ENCODE measurements at regions not wholly inside any gene's neighbourhood (a gene's known extent, or its start where the extent isn't known, plus 50 kb on each side); places are given as distances from the start of the nearest gene placed in this dataset.

DNA sequence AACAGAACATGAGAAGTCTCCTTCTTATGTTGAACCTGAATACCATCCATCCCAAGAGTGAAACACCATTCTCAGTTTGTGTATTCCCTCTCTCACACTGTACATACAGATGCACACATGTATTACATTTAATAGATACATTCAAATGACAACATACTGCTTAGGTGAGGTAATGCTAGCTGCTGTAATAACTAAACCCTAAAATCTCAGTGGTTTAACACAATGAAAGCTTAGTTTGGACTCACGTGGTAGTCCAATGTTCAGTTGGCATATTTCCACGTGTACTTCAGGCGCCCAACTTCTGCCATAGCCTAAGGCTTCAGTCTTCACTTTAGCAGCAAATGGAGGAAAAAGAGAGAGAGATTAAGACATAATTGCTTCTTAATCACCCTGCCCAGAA lies 351.1 kb upstream of the PMFBP1 start:
- Mint-ChIP-seq H3K27ac (ENCODE audit: unreplicated experiment) (no peak overlapping the region), H3K9me3 (peaks cover 19% of the 10 kb centered on the region), H3K27me3 (ENCODE audit: low read depth) (no peaks in the 10 kb centered on the region), H3K4me3 (no peak overlapping the region), H3K4me1 (no peaks in the 10 kb centered on the region), H3K36me3 (ENCODE audit: low read depth) (peaks cover 45% of the 10 kb centered on the region)
- TF ChIP-seq, protein P1, sequence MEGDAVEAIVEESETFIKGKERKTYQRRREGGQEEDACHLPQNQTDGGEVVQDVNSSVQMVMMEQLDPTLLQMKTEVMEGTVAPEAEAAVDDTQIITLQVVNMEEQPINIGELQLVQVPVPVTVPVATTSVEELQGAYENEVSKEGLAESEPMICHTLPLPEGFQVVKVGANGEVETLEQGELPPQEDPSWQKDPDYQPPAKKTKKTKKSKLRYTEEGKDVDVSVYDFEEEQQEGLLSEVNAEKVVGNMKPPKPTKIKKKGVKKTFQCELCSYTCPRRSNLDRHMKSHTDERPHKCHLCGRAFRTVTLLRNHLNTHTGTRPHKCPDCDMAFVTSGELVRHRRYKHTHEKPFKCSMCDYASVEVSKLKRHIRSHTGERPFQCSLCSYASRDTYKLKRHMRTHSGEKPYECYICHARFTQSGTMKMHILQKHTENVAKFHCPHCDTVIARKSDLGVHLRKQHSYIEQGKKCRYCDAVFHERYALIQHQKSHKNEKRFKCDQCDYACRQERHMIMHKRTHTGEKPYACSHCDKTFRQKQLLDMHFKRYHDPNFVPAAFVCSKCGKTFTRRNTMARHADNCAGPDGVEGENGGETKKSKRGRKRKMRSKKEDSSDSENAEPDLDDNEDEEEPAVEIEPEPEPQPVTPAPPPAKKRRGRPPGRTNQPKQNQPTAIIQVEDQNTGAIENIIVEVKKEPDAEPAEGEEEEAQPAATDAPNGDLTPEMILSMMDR (conservative IDR thresholded peaks at IDR 0.05), result no peak
- no peak for DNase-seq (ENCODE audit: low read depth, low spot score)

DNA sequence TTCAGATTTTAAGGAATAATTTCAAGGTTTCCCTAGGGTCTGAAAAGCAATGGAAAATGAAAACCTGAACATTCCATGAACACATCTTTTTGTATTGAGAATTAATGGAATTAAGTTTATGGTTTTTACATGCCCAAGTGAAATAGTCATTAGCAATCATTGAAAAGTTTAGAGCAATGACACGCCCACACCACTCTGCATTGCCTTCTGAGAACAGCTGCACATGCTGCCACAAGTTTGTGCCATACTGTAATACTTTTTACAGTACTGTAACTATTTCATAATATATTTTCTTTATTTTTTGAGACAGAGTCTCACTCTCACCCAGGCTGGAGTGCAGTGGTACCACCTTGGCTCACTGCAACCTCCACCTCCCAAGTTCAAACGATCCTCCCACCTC lies 345.2 kb upstream of the PMFBP1 start:
- no peaks in the 10 kb centered on the region for H3K27me3 Mint-ChIP-seq (ENCODE audit: low read depth)
- H3K4me3 Mint-ChIP-seq, result no peak overlapping the region
- H3K4me1 Mint-ChIP-seq, result no peaks in the 10 kb centered on the region
- TF ChIP-seq, protein P1 (conservative IDR thresholded peaks at IDR 0.05), result no peak
- no peak for DNase-seq (ENCODE audit: low read depth, low spot score)
- peaks cover 37% of the 10 kb centered on the region for H3K36me3 Mint-ChIP-seq (ENCODE audit: low read depth)
- H3K27ac Mint-ChIP-seq (ENCODE audit: unreplicated experiment), result no peak overlapping the region
- H3K9me3 Mint-ChIP-seq, result peaks cover 10% of the 10 kb centered on the region

DNA sequence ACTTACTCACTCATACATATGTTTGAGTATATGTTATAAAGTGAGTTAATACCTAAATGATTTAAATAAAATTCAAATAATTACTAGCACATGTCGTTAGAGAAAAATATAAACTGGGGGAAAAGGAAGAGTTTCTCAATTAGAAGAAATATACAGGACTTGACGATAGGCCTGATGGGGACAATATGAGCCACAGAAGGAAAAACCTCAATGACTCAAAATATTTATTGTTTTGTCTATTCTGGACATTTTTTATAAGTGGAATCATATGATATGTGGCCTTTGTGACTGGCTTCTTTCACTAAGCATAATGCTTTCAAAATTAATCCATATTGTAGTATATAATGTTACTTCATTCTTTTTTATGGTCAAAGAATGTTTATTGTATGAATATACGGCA lies 339.2 kb upstream of the PMFBP1 start:
- Mint-ChIP-seq H3K27ac (ENCODE audit: unreplicated experiment) (no peak overlapping the region), H3K27me3 (ENCODE audit: low read depth) (no peaks in the 10 kb centered on the region), H3K4me1 (no peaks in the 10 kb centered on the region), H3K4me3 (no peak overlapping the region), H3K9me3 (no peaks in the 10 kb centered on the region), H3K36me3 (ENCODE audit: low read depth) (peaks cover 26% of the 10 kb centered on the region)
- DNase-seq (ENCODE audit: low read depth, low spot score), result no peak
- TF ChIP-seq, protein P1 (conservative IDR thresholded peaks at IDR 0.05), result no peak

DNA sequence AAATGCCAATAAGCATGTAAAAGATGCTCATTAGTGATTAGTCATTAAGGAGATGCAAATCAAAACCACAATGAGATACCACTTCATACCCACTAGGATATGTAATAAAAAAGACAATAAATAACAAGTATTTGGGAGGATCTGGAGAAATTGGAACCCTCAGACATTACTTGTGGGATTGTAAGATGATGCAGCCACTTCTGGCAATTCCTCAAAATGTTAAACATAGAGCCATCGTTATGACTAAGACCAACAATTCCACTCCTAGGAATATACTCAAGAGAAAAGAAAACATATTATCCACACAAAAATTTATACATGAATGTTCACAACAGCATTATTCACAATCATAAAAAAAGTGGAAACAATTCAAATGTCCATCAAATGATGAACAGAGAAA lies 336.2 kb upstream of the PMFBP1 start:
- Mint-ChIP-seq H3K4me1 (peaks cover 6% of the 10 kb centered on the region), H3K27me3 (ENCODE audit: low read depth) (no peaks in the 10 kb centered on the region), H3K9me3 (no peaks in the 10 kb centered on the region), H3K4me3 (no peak overlapping the region), H3K27ac (ENCODE audit: unreplicated experiment) (no peak overlapping the region), H3K36me3 (ENCODE audit: low read depth) (peaks cover 17% of the 10 kb centered on the region)
- DNase-seq (ENCODE audit: low read depth, low spot score), result no peak
- TF ChIP-seq, protein P1 (conservative IDR thresholded peaks at IDR 0.05), result no peak

DNA sequence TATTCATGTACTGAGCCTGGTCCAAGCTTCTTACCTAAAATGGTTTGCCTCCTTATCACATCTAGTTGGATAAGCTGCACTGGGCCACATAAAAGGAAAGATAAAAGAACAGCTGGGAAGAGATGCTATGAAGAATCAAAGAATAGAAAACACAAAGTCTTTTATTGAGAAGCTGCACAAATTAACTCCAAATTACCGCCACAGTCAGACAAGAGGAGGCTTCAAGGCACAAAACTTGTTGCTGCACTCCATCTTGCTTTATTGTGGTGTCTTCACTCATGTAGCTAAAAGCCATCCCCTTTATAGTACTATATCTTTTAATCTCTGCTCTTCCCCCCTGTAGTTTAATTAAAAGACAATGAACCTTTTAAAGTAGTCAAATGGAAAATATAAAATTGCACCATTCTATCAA lies 330.6 kb upstream of the PMFBP1 start:
- no peak for DNase-seq (ENCODE audit: low read depth, low spot score)
- Mint-ChIP-seq H3K27ac (ENCODE audit: unreplicated experiment) (peak overlapping the region; percentile 79), H3K36me3 (ENCODE audit: low read depth) (peaks cover 11% of the 10 kb centered on the region), H3K4me3 (no peak overlapping the region), H3K27me3 (ENCODE audit: low read depth) (no peaks in the 10 kb centered on the region), H3K9me3 (peaks cover under 1% of the 10 kb centered on the region), H3K4me1 (peaks cover 18% of the 10 kb centered on the region)
- TF ChIP-seq, protein P1 (conservative IDR thresholded peaks at IDR 0.05), result no peak

Measured in neural crest cell (in vitro differentiated cells).